ENCODE measurements at regions not wholly inside any gene's neighbourhood (a gene's known extent, or its start where the extent isn't known, plus 50 kb on each side); places are given as distances from the start of the nearest gene placed in this dataset.
"Not testable (repeated sequence)": the region's sequence is repeated elsewhere in the genome, so short reads cannot be mapped to it uniquely, and the experiment has no call there.

DNA sequence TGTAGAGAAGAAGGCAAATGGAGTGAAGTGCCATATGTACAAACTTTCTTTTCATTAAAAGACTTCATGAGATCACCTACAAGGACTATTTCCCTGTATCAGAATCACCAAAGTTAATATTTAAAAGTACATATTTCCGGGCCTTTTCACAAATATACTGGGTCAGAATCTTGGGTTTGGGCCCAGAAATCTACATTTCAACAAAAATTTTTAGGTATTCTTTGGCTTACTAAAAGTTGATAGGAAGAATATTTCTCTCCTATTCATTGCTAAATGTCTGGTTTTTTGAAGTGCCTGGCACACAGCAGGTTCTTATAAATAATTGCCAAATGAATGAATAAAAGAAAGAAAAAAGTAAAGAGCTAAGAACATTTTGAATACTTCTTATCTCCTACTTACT, 843.8 kb upstream of the ACVR2A start:
- no peaks in the 10 kb centered on the region for H3K27me3 Mint-ChIP-seq (ENCODE audit: low read depth)
- intact Hi-C loops (cut with micrococcal nuclease), result no loop called here
- H3K36me3 Mint-ChIP-seq (ENCODE audit: low read depth), result no peaks in the 10 kb centered on the region
- no peak overlapping the region for H3K27ac Mint-ChIP-seq
- no peaks in the 10 kb centered on the region for H3K4me1 Mint-ChIP-seq (ENCODE audit: low read depth)
- H3K4me3 Mint-ChIP-seq (ENCODE audit: low read depth), result no peak overlapping the region
- DNase-seq (ENCODE audit: low spot score), result no peak
- H3K9me3 Mint-ChIP-seq, result no peaks in the 10 kb centered on the region

DNA sequence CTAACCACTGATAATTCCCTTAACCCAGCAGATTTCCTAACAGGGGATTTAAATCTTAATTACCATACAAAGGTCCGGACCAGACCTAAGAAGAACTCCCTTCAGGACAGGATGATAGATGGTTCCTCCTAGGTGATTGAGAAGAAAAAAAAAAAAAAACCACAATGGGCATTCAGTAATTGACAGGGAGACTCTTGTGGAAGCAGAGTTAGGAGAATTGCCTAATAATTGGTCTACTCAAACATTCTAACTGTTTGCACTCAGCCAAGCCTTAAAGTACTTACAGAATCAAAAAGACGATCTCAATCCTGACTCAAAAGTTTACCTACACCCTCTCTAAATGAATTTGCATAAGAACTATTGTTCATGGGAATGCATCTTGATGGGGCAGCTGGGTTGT, 844.7 kb upstream of the ACVR2A start:
- intact Hi-C loops (cut with micrococcal nuclease); H3K27me3 Mint-ChIP-seq (ENCODE audit: low read depth); H3K27ac Mint-ChIP-seq; H3K9me3 Mint-ChIP-seq; H3K4me1 Mint-ChIP-seq (ENCODE audit: low read depth); H3K36me3 Mint-ChIP-seq (ENCODE audit: low read depth); H3K4me3 Mint-ChIP-seq (ENCODE audit: low read depth); DNase-seq (ENCODE audit: low spot score): not testable (repeated sequence)

DNA sequence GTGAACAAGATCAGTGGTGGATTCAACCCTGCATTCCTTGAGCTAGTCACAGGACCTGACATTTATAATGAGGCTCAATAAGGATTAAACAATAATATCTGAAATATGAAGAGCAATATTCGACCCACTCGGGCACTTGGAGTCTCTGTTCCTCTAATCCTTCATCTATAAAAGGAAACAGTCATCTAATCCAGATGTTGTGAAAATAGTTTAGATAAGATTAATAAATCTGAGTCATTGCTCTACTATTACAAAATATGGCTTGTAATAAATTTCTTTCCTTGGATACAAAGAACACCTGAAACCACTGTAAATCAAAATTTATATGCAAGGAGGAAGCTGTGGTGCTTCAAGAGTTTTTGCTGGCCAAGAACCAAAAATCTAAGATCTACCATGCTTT, 846.9 kb upstream of the ACVR2A start:
- Mint-ChIP-seq H3K9me3 (no peaks in the 10 kb centered on the region), H3K27me3 (ENCODE audit: low read depth) (no peaks in the 10 kb centered on the region), H3K4me1 (ENCODE audit: low read depth) (no peaks in the 10 kb centered on the region), H3K27ac (no peak overlapping the region), H3K36me3 (ENCODE audit: low read depth) (no peaks in the 10 kb centered on the region), H3K4me3 (ENCODE audit: low read depth) (no peak overlapping the region)
- intact Hi-C loops (cut with micrococcal nuclease), result no loop called here
- no peak for DNase-seq (ENCODE audit: low spot score)

DNA sequence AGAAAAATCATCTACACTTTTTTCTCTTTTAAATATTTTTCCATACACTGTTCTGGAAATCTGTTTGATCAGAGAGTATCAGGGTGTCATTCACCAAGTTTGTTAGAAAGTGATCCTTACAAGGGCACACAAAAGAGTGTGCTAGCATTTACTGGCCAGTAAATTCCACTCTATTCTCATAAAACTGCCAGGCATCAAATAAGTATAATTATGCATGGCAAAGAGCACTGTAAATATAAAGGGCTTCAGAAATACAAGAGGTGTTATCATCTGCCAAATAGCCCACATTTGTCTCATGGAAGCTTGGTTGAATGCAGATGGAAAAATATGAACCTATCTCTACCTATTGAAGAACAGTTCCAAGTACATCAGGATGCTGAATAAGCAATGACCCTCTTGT, 847.3 kb upstream of the ACVR2A start:
- no peaks in the 10 kb centered on the region for H3K27me3 Mint-ChIP-seq (ENCODE audit: low read depth)
- H3K4me3 Mint-ChIP-seq (ENCODE audit: low read depth), result no peak overlapping the region
- H3K36me3 Mint-ChIP-seq (ENCODE audit: low read depth), result no peaks in the 10 kb centered on the region
- no peak overlapping the region for H3K27ac Mint-ChIP-seq
- no peak for DNase-seq (ENCODE audit: low spot score)
- no peaks in the 10 kb centered on the region for H3K4me1 Mint-ChIP-seq (ENCODE audit: low read depth)
- no peaks in the 10 kb centered on the region for H3K9me3 Mint-ChIP-seq
- intact Hi-C loops (cut with micrococcal nuclease), result no loop called here

DNA sequence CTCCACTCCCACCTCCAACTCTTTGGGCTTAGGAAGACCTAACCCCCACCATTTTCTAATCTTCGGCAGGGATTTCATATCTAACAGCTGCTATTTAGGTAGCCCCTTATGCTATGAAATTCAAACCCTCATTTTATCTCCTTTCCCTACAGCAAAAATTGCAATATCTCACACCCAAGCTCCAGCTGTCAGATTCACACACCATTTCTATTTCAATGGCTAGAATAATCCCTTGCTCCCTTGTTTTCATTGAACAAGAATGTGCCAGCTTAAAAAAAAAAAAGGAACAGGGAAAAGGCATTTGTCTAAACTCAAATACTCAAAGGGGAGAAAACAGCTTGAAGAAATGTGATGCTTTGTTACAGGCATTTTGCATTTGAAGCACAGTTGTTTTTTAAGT, 850.6 kb upstream of the ACVR2A start:
- intact Hi-C loops (cut with micrococcal nuclease), result no loop called here
- H3K4me1 Mint-ChIP-seq (ENCODE audit: low read depth), result no peaks in the 10 kb centered on the region
- H3K27ac Mint-ChIP-seq, result no peak overlapping the region
- no peaks in the 10 kb centered on the region for H3K27me3 Mint-ChIP-seq (ENCODE audit: low read depth)
- no peak for DNase-seq (ENCODE audit: low spot score)
- no peak overlapping the region for H3K4me3 Mint-ChIP-seq (ENCODE audit: low read depth)
- H3K9me3 Mint-ChIP-seq, result no peaks in the 10 kb centered on the region
- no peaks in the 10 kb centered on the region for H3K36me3 Mint-ChIP-seq (ENCODE audit: low read depth)

DNA sequence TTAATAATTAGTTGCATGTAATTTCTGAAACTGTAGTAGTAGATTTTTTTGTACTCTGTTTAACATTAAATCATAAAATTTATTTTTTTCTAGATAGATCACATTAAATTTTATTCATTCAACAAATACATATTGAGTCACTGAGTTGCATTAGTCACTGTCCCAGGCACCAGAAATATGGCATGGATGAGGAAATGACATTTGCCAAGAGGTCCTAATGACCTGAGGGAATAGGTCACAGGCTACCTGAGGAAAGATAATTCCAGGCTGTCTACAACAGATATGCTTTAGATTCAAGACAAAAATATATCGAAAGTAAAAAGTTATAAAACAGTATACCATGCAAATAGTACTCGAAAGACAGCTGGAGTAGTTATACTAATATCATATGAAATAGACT, 852.4 kb upstream of the ACVR2A start:
- H3K27me3 Mint-ChIP-seq (ENCODE audit: low read depth), result peaks cover 1% of the 10 kb centered on the region
- DNase-seq (ENCODE audit: low spot score), result no peak
- intact Hi-C loops (cut with micrococcal nuclease), result no loop called here
- H3K36me3 Mint-ChIP-seq (ENCODE audit: low read depth), result no peaks in the 10 kb centered on the region
- no peaks in the 10 kb centered on the region for H3K9me3 Mint-ChIP-seq
- no peaks in the 10 kb centered on the region for H3K4me1 Mint-ChIP-seq (ENCODE audit: low read depth)
- H3K4me3 Mint-ChIP-seq (ENCODE audit: low read depth), result no peak overlapping the region
- H3K27ac Mint-ChIP-seq, result no peak overlapping the region

DNA sequence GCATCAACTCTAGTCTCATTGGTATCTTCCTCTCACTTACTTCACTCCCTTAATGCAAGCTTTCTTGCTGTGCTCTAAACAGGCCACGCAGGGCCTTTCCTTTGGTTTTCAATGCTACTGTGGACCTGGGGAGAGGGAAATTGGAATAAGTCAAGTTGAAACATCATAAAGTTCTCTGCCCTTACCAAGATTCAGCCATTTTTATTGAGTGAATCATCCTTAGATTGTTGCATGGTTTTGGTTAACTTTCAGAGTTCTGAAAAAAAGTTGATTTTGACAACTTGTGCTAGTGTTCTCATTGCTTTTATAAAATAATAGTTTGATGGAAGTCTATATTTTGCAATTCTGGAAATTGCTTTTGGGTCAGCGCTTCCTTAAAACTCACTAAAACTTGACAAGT, 852.8 kb upstream of the ACVR2A start:
- intact Hi-C loops (cut with micrococcal nuclease), result no loop called here
- Mint-ChIP-seq H3K27ac (no peak overlapping the region), H3K4me3 (ENCODE audit: low read depth) (no peak overlapping the region), H3K9me3 (no peaks in the 10 kb centered on the region), H3K4me1 (ENCODE audit: low read depth) (no peaks in the 10 kb centered on the region), H3K36me3 (ENCODE audit: low read depth) (no peaks in the 10 kb centered on the region), H3K27me3 (ENCODE audit: low read depth) (peaks cover 3% of the 10 kb centered on the region)
- no peak for DNase-seq (ENCODE audit: low spot score)

DNA sequence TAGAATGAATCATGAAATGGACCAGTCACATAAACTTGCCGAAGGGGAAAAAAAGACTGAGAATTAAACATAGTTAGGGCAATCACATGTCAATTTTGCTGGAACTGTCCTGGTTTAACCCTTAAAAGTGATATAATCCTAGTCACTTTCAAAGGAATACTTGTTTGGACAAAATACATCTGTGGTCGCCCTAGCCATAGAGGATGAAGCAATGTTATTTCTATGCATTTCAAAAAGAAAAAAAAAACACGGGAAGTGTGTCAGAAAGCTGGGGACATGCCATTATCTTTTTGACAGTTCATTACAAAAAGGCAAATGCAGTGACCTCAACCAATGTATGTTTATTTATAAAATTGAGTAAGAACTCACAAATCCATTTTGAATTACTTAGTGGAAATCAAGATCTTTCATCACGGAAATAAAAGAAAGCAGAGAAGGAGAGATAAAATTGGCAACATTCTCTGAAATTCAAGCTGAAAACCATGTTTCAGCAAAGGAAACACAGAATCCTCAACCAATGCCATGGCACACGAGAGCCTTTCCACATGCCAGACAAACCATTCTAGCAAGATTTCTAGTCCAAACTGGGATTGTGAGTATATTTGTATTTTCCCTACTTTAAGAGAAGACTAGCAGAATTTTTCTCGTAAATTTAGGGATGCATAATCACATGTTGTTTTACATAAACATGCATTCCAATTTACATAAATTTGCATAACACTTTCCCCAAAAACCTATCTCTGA, 854.3 kb upstream of the ACVR2A start:
- no peaks in the 10 kb centered on the region for H3K36me3 Mint-ChIP-seq (ENCODE audit: low read depth)
- H3K27ac Mint-ChIP-seq, result no peak overlapping the region
- no peak for DNase-seq (ENCODE audit: low spot score)
- no peaks in the 10 kb centered on the region for H3K4me1 Mint-ChIP-seq (ENCODE audit: low read depth)
- peaks cover 3% of the 10 kb centered on the region for H3K27me3 Mint-ChIP-seq (ENCODE audit: low read depth)
- no peak overlapping the region for H3K4me3 Mint-ChIP-seq (ENCODE audit: low read depth)
- intact Hi-C loops (cut with micrococcal nuclease), result no loop called here
- H3K9me3 Mint-ChIP-seq, result no peaks in the 10 kb centered on the region

DNA sequence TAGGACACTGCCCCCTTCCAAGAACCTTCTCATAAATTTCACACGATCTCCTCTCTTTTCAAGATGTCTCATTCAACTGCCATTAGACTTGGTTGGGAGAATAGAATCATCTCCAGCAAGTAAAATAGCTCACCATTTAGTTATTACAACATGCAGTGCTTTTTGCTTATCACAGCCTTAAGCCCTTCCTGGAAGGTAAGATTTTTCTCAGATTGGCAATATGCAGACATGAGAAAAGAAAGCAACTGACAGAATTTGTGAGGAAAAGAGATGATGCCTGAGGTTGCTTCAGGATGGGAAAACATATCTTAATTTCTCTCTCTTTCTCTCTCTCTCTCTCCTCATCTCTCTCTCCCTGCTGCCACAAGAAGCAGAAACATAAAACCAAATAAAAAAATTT, 855.1 kb upstream of the ACVR2A start:
- Mint-ChIP-seq H3K4me1 (ENCODE audit: low read depth) (no peaks in the 10 kb centered on the region), H3K4me3 (ENCODE audit: low read depth) (no peak overlapping the region), H3K36me3 (ENCODE audit: low read depth) (no peaks in the 10 kb centered on the region), H3K27ac (no peak overlapping the region), H3K27me3 (ENCODE audit: low read depth) (peaks cover 3% of the 10 kb centered on the region), H3K9me3 (no peaks in the 10 kb centered on the region)
- DNase-seq (ENCODE audit: low spot score), result no peak
- intact Hi-C loops (cut with micrococcal nuclease), result no loop called here

DNA sequence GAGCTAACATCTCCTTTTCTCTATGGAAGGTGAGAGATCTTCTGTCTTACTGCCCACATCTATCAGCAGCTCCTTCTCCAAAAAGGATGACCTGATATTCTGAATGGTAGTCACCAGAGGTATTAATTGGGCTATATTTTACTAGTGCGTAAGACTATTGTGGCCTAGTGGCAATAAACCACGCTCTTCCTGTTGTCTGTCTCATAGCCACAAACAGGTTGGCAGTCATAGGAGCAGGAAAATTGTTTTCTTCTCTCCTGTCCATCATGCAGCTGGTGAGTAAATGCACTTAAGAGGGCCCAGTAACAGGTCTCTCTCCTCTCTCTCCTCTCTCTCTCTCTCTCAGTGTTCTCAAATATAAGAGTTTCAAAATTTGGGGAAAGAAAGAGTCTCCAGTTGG, 856.8 kb upstream of the ACVR2A start:
- Mint-ChIP-seq H3K9me3 (no peaks in the 10 kb centered on the region), H3K4me1 (ENCODE audit: low read depth) (no peaks in the 10 kb centered on the region), H3K27ac (no peak overlapping the region), H3K4me3 (ENCODE audit: low read depth) (no peak overlapping the region), H3K27me3 (ENCODE audit: low read depth) (peaks cover 3% of the 10 kb centered on the region), H3K36me3 (ENCODE audit: low read depth) (no peaks in the 10 kb centered on the region)
- intact Hi-C loops (cut with micrococcal nuclease), result no loop called here
- no peak for DNase-seq (ENCODE audit: low spot score)

DNA sequence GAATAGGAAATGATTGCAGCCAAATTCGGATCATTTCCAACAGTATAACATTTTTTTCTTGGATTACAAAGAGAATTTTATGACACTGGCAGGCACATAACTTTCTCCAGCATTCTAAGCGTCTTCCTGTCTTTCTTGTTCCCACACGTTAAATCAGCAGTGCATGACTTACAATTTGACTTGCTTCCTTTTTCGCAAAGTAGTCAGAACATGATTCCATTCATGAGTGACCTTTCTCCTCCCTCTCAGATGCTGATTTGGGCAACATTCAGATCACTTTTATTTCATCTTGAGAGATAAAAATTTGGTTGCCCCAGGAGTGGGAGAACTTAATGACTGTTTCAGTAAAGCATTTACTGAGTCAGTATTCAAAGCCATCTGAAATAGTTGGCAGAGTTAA, 858.7 kb upstream of the ACVR2A start:
- Mint-ChIP-seq H3K4me3 (ENCODE audit: low read depth) (no peak overlapping the region), H3K36me3 (ENCODE audit: low read depth) (no peaks in the 10 kb centered on the region), H3K27ac (no peak overlapping the region), H3K4me1 (ENCODE audit: low read depth) (no peaks in the 10 kb centered on the region), H3K27me3 (ENCODE audit: low read depth) (peaks cover 3% of the 10 kb centered on the region), H3K9me3 (no peaks in the 10 kb centered on the region)
- no peak for DNase-seq (ENCODE audit: low spot score)
- intact Hi-C loops (cut with micrococcal nuclease), result no loop called here

DNA sequence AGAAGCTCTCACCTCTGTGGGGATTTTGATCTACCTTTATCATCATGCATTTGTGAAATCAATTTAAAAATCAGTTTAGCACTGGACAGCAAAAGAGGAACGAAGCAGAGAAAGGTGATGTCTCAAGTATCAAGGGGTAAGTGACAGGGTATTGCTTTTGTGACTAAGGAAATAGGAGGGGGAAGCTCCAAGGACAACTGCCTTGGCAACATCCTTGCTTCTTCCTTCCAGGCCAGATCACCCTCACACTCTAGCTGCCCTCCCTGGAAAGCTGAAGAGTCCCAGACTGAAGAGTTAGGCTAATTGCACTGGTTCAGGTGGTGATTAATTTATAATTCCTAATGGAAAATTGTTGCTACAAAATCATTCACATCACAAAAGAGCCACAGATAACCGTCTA, 859.1 kb upstream of the ACVR2A start:
- Mint-ChIP-seq H3K9me3 (no peaks in the 10 kb centered on the region), H3K27ac (no peak overlapping the region), H3K27me3 (ENCODE audit: low read depth) (peaks cover 3% of the 10 kb centered on the region), H3K4me1 (ENCODE audit: low read depth) (no peaks in the 10 kb centered on the region), H3K36me3 (ENCODE audit: low read depth) (no peaks in the 10 kb centered on the region), H3K4me3 (ENCODE audit: low read depth) (no peak overlapping the region)
- intact Hi-C loops (cut with micrococcal nuclease), result no loop called here
- no peak for DNase-seq (ENCODE audit: low spot score)

DNA sequence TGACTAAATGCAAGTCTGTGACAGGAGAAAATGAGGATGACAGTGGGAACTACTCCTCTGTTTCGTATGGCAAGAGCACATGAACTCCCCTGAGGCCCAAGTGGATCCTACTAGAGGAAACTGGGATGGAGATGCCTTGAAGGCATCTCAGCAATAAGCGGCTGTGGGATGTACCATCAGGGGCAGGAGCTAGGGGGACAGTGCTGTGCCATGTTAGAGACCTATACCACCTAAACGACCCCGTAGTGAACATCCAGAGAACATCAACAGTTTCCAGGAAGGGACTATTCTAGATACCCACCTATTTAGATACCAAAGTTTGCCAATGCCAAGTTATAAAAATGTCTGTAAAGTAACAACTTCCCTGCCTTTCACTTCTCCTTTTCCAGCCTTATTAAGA, 860.8 kb upstream of the ACVR2A start:
- no peaks in the 10 kb centered on the region for H3K36me3 Mint-ChIP-seq (ENCODE audit: low read depth)
- H3K27me3 Mint-ChIP-seq (ENCODE audit: low read depth), result peaks cover 3% of the 10 kb centered on the region
- H3K4me1 Mint-ChIP-seq (ENCODE audit: low read depth), result no peaks in the 10 kb centered on the region
- no peak overlapping the region for H3K27ac Mint-ChIP-seq
- DNase-seq (ENCODE audit: low spot score), result no peak
- no peak overlapping the region for H3K4me3 Mint-ChIP-seq (ENCODE audit: low read depth)
- H3K9me3 Mint-ChIP-seq, result peaks cover 4% of the 10 kb centered on the region
- intact Hi-C loops (cut with micrococcal nuclease), result no loop called here

DNA sequence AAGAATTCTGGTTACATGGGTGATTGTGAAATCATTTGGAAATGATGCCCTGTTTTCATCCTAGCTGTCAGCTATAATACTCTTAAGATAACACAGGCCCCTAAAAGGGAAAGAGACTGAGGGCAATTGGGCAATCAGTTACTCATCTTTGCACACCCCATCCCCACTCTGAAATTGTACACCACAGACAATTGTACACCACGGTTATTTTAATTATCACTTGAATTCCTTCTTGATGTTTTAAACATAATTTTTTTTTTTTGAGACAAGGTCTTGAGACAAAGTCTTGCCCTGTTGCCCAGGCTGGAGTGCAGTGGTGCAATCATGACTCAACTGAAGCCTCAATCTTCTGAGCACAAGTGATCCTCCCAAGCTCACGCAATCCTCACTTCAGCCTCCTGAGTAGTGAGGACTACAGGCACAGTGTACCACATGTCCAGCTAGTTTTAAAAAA, 862.4 kb upstream of the ACVR2A start:
- no peaks in the 10 kb centered on the region for H3K36me3 Mint-ChIP-seq (ENCODE audit: low read depth)
- intact Hi-C loops (cut with micrococcal nuclease), result no loop called here
- H3K4me1 Mint-ChIP-seq (ENCODE audit: low read depth), result no peaks in the 10 kb centered on the region
- no peak for DNase-seq (ENCODE audit: low spot score)
- no peak overlapping the region for H3K4me3 Mint-ChIP-seq (ENCODE audit: low read depth)
- peaks cover 4% of the 10 kb centered on the region for H3K9me3 Mint-ChIP-seq
- H3K27ac Mint-ChIP-seq, result no peak overlapping the region
- H3K27me3 Mint-ChIP-seq (ENCODE audit: low read depth), result peaks cover under 1% of the 10 kb centered on the region
